ENCODE measurements at regions not wholly inside any gene's neighbourhood (a gene's known extent, or its start where the extent isn't known, plus 50 kb on each side); places are given as distances from the start of the nearest gene placed in this dataset.

DNA sequence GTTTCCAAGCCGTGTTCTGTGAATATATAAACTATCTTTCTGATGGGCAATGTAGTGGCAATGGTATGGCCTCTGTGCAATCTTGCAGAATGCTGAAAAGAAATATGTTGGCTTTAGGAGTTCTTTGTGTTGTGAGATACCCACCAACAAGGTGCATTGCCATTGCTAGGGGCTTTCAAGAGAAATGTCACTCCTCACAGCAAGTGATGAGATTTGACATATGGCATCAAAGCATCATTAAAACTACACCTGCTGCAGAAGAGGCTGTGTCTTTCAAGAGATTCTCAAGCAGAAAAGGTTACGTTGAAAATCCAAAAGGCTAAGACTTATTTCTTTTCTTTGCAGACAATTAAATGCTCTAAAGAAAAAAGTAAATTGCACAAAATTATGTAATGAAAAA lies 1110.8 kb downstream of the CBLN2 start:
- H3K9ac ChIP-seq (ENCODE audit: low read length): no peak overlapping the region
- WGBS: 40% methylated on average over 1 of the region's 2 CpGs

DNA sequence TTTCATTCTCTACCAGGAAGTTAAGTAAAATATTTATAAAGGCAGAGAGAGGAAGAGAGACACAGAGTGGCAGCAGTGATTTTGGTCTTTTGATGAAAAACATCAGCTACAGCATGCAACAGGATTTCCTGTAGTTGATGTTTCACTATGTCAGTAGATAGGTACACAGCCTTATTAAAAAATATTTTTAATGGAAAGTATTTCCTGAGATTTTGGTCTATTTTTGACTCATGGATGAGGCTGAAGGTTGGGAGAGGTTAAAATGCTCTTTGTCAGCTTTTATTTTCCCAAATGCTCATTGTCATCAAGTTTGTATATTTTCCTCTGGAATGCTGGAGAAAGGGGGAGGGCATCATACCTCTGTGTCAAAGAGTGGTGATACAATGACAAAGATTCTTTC lies 1112.5 kb downstream of the CBLN2 start:
- no peaks in the 10 kb centered on the region for H3K27me3 ChIP-seq (ENCODE audit: control insufficient read depth in 1 of 2, insufficient read depth in 1 of 2, low read length in 2 of 2)
- H3K18ac ChIP-seq (ENCODE audit: low read depth in 1 of 2, low read length in 2 of 2): no peak overlapping the region
- no peak overlapping the region for H2BK15ac ChIP-seq (ENCODE audit: low read depth, poor library complexity, severe bottlenecking)
- no peak overlapping the region for H3K27ac ChIP-seq (ENCODE audit: low read length, poor library complexity, severe bottlenecking)
- H2BK5ac ChIP-seq (ENCODE audit: low read depth, low read length, poor library complexity, severe bottlenecking): no peak overlapping the region
- no peak overlapping the region for H2AK5ac ChIP-seq (ENCODE audit: low read length, severe bottlenecking)
- no peak overlapping the region for H2BK12ac ChIP-seq (ENCODE audit: low read length in 2 of 2)
- H2AFZ ChIP-seq (ENCODE audit: low read depth, low read length): no peak overlapping the region
- H3K4me3 ChIP-seq (ENCODE audit: insufficient read depth in 1 of 2, low read depth in 1 of 2, low read length in 2 of 2): no peak overlapping the region
- no peak for DNase-seq
- H3K4ac ChIP-seq (ENCODE audit: low read depth in 1 of 2, low read length in 2 of 2): no peak overlapping the region
- no peaks in the 10 kb centered on the region for H3K79me1 ChIP-seq (replicated peaks; ENCODE audit: low read length, poor library complexity, severe bottlenecking)
- no peak overlapping the region for H3K9ac ChIP-seq (ENCODE audit: low read length)
- H3K4me1 ChIP-seq (ENCODE audit: control insufficient read depth, insufficient read depth, low read depth, low read length): no peaks in the 10 kb centered on the region
- no peaks in the 10 kb centered on the region for H3K9me3 ChIP-seq (ENCODE audit: control insufficient read depth, low read length)
- no peak overlapping the region for H3K14ac ChIP-seq (ENCODE audit: low read length in 2 of 2)
- no peak overlapping the region for H4K8ac ChIP-seq (ENCODE audit: low read length)
- H4K91ac ChIP-seq (ENCODE audit: low read length): no peak overlapping the region
- H2BK120ac ChIP-seq (ENCODE audit: low read depth, low read length): no peak overlapping the region
- H3K23ac ChIP-seq (ENCODE audit: low read length in 2 of 2): no peak overlapping the region
- no peaks in the 10 kb centered on the region for H3K36me3 ChIP-seq (ENCODE audit: control insufficient read depth in 1 of 2, insufficient read depth in 2 of 2, low read depth in 1 of 2, low read length in 2 of 2)
- no peak overlapping the region for H3K4me2 ChIP-seq (ENCODE audit: low read length, poor library complexity, severe bottlenecking)

More for the DNA sequence above, 1110.8 kb downstream of the CBLN2 start:
- Histone ChIP-seq H3K4ac (ENCODE audit: low read depth in 1 of 2, low read length in 2 of 2) (no peak overlapping the region), H3K4me1 (ENCODE audit: control insufficient read depth, insufficient read depth, low read depth, low read length) (no peaks in the 10 kb centered on the region), H4K8ac (ENCODE audit: low read length) (no peak overlapping the region), H3K14ac (ENCODE audit: low read length in 2 of 2) (no peak overlapping the region), H3K79me1 (replicated peaks; ENCODE audit: low read length, poor library complexity, severe bottlenecking) (no peaks in the 10 kb centered on the region), H2BK5ac (ENCODE audit: low read depth, low read length, poor library complexity, severe bottlenecking) (no peak overlapping the region), H3K18ac (ENCODE audit: low read depth in 1 of 2, low read length in 2 of 2) (no peak overlapping the region), H3K4me3 (ENCODE audit: insufficient read depth in 1 of 2, low read depth in 1 of 2, low read length in 2 of 2) (no peak overlapping the region), H2BK120ac (ENCODE audit: low read depth, low read length) (no peak overlapping the region), H2BK12ac (ENCODE audit: low read length in 2 of 2) (no peak overlapping the region), H3K4me2 (ENCODE audit: low read length, poor library complexity, severe bottlenecking) (no peak overlapping the region), H3K27ac (ENCODE audit: low read length, poor library complexity, severe bottlenecking) (no peak overlapping the region), H3K23ac (ENCODE audit: low read length in 2 of 2) (no peak overlapping the region), H3K27me3 (ENCODE audit: control insufficient read depth in 1 of 2, insufficient read depth in 1 of 2, low read length in 2 of 2) (no peaks in the 10 kb centered on the region), H2AK5ac (ENCODE audit: low read length, severe bottlenecking) (no peak overlapping the region), H2AFZ (ENCODE audit: low read depth, low read length) (no peak overlapping the region), H2BK15ac (ENCODE audit: low read depth, poor library complexity, severe bottlenecking) (no peak overlapping the region), H4K91ac (ENCODE audit: low read length) (no peak overlapping the region), H3K36me3 (ENCODE audit: control insufficient read depth in 1 of 2, insufficient read depth in 2 of 2, low read depth in 1 of 2, low read length in 2 of 2) (no peaks in the 10 kb centered on the region), H3K9me3 (ENCODE audit: control insufficient read depth, low read length) (no peaks in the 10 kb centered on the region)
- no peak for DNase-seq

DNA sequence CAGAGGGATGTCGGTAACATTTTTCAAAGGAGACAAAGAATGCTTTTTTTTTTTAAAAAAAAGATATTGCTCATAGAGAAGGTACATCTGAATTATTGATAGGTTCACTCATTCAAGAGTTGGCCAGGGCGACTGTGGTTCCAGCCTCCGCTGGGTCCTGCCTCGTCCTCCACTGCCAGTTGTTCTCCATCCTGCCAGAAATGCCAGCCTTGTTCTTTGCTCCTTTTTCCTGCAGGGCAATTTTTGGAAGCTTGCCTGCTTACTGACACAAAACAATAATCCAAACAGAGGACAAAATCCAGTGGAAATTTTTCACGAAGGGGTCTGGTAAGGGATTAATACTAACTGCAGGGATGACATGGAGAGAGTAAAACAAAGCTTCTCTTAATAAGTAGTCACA lies 1113.0 kb downstream of the CBLN2 start:
- no peak overlapping the region for H2BK15ac ChIP-seq (ENCODE audit: low read depth, poor library complexity, severe bottlenecking)
- H3K9ac ChIP-seq (ENCODE audit: low read length): no peak overlapping the region
- DNase-seq: no peak
- no peaks in the 10 kb centered on the region for H3K36me3 ChIP-seq (ENCODE audit: control insufficient read depth in 1 of 2, insufficient read depth in 2 of 2, low read depth in 1 of 2, low read length in 2 of 2)
- H3K27me3 ChIP-seq (ENCODE audit: control insufficient read depth in 1 of 2, insufficient read depth in 1 of 2, low read length in 2 of 2): no peaks in the 10 kb centered on the region
- no peak overlapping the region for H3K27ac ChIP-seq (ENCODE audit: low read length, poor library complexity, severe bottlenecking)
- no peak overlapping the region for H3K4me3 ChIP-seq (ENCODE audit: insufficient read depth in 1 of 2, low read depth in 1 of 2, low read length in 2 of 2)
- no peak overlapping the region for H2BK12ac ChIP-seq (ENCODE audit: low read length in 2 of 2)
- H2BK120ac ChIP-seq (ENCODE audit: low read depth, low read length): no peak overlapping the region
- H3K4me1 ChIP-seq (ENCODE audit: control insufficient read depth, insufficient read depth, low read depth, low read length): no peaks in the 10 kb centered on the region
- no peak overlapping the region for H3K14ac ChIP-seq (ENCODE audit: low read length in 2 of 2)
- no peak overlapping the region for H4K8ac ChIP-seq (ENCODE audit: low read length)
- 82% methylated on average over 4 of the region's 5 CpGs for WGBS
- H3K4ac ChIP-seq (ENCODE audit: low read depth in 1 of 2, low read length in 2 of 2): no peak overlapping the region
- no peak overlapping the region for H3K23ac ChIP-seq (ENCODE audit: low read length in 2 of 2)
- H2AFZ ChIP-seq (ENCODE audit: low read depth, low read length): no peak overlapping the region
- no peak overlapping the region for H4K91ac ChIP-seq (ENCODE audit: low read length)
- no peaks in the 10 kb centered on the region for H3K9me3 ChIP-seq (ENCODE audit: control insufficient read depth, low read length)
- H2BK5ac ChIP-seq (ENCODE audit: low read depth, low read length, poor library complexity, severe bottlenecking): no peak overlapping the region
- H3K4me2 ChIP-seq (ENCODE audit: low read length, poor library complexity, severe bottlenecking): no peak overlapping the region
- H3K18ac ChIP-seq (ENCODE audit: low read depth in 1 of 2, low read length in 2 of 2): no peak overlapping the region
- no peaks in the 10 kb centered on the region for H3K79me1 ChIP-seq (replicated peaks; ENCODE audit: low read length, poor library complexity, severe bottlenecking)
- H2AK5ac ChIP-seq (ENCODE audit: low read length, severe bottlenecking): no peak overlapping the region

- H3K9ac ChIP-seq (ENCODE audit: low read length): no peak overlapping the region
- H3K4ac ChIP-seq (ENCODE audit: low read depth in 1 of 2, low read length in 2 of 2): no peak overlapping the region
- no peaks in the 10 kb centered on the region for H3K79me1 ChIP-seq (replicated peaks; ENCODE audit: low read length, poor library complexity, severe bottlenecking)
- no peak overlapping the region for H2AK5ac ChIP-seq (ENCODE audit: low read length, severe bottlenecking)
- H4K91ac ChIP-seq (ENCODE audit: low read length): no peak overlapping the region
- no peaks in the 10 kb centered on the region for H3K27me3 ChIP-seq (ENCODE audit: control insufficient read depth in 1 of 2, insufficient read depth in 1 of 2, low read length in 2 of 2)
- DNase-seq: no peak
- H3K14ac ChIP-seq (ENCODE audit: low read length in 2 of 2): no peak overlapping the region
- no peak overlapping the region for H4K8ac ChIP-seq (ENCODE audit: low read length)
- H2BK12ac ChIP-seq (ENCODE audit: low read length in 2 of 2): no peak overlapping the region
- no peak overlapping the region for H3K23ac ChIP-seq (ENCODE audit: low read length in 2 of 2)
- H3K9me3 ChIP-seq (ENCODE audit: control insufficient read depth, low read length): no peaks in the 10 kb centered on the region
- no peak overlapping the region for H3K4me2 ChIP-seq (ENCODE audit: low read length, poor library complexity, severe bottlenecking)
- H3K4me1 ChIP-seq (ENCODE audit: control insufficient read depth, insufficient read depth, low read depth, low read length): no peaks in the 10 kb centered on the region
- H2BK5ac ChIP-seq (ENCODE audit: low read depth, low read length, poor library complexity, severe bottlenecking): no peak overlapping the region
- H3K36me3 ChIP-seq (ENCODE audit: control insufficient read depth in 1 of 2, insufficient read depth in 2 of 2, low read depth in 1 of 2, low read length in 2 of 2): no peaks in the 10 kb centered on the region
- no peak overlapping the region for H3K27ac ChIP-seq (ENCODE audit: low read length, poor library complexity, severe bottlenecking)
- H3K18ac ChIP-seq (ENCODE audit: low read depth in 1 of 2, low read length in 2 of 2): no peak overlapping the region
- no peak overlapping the region for H2BK120ac ChIP-seq (ENCODE audit: low read depth, low read length)
- no peak overlapping the region for H2BK15ac ChIP-seq (ENCODE audit: low read depth, poor library complexity, severe bottlenecking)
- H3K4me3 ChIP-seq (ENCODE audit: insufficient read depth in 1 of 2, low read depth in 1 of 2, low read length in 2 of 2): no peak overlapping the region
- no peak overlapping the region for H2AFZ ChIP-seq (ENCODE audit: low read depth, low read length)
These were observed 1117.7 kb downstream of the CBLN2 start for GRCh38 chr18:71426441-71426840.

Data from mesenchymal stem cell (in vitro differentiated cells and primary cell).